GM23338 (cell line): ENCODE measurements at regions not wholly inside any gene's neighbourhood (a gene's known extent, or its start where the extent isn't known, plus 50 kb on each side); places are given as distances from the start of the nearest gene placed in this dataset.

Experiments used
- ATAC-seq: fragments of 200-7000 bp; cut with Tn5 transposase; 3 replicates; pipeline ENCODE4 v1.9.1; 2020
- DNase-seq: peaks from one replicate; pipeline ENCODE4 v3.0.0-alpha.2; 2015; ENCODE audit warnings: low spot score
- H2AFZ ChIP-seq: fragments of 200-600 bp; sonication (generic); 2 replicates; pipeline ENCODE4 v1.8.0; 2016; ENCODE audit warnings: antibody characterized with exemption, mild to moderate bottlenecking, moderate library complexity
- H3F3A ChIP-seq: fragments of 200-600 bp; sonication (generic); replicated peaks from 2 replicates; pipeline ENCODE4 v1.8.0; 2017; ENCODE audit warnings: antibody characterized with exemption, mixed run types, low read depth
- H3K27ac ChIP-seq: fragments of 200-600 bp; sonication (generic); 2 replicates; pipeline ENCODE4 v1.6.1; 2016; ENCODE audit warnings: low read depth
- H3K27me3 ChIP-seq: fragments of 200-600 bp; sonication (generic); 2 replicates; pipeline ENCODE4 v1.8.0; 2016; ENCODE audit warnings: mild to moderate bottlenecking, mixed run types, moderate library complexity; ENCODE audit not compliant: insufficient read depth
- H3K36me3 ChIP-seq: fragments of 200-600 bp; sonication (generic); 2 replicates; pipeline ENCODE4 v1.8.0; 2016; ENCODE audit warnings: mild to moderate bottlenecking; ENCODE audit not compliant: insufficient read depth
- H3K4me1 ChIP-seq: fragments of 200-600 bp; sonication (generic); 2 replicates; pipeline ENCODE4 v1.8.0; 2016; ENCODE audit warnings: mild to moderate bottlenecking, moderate library complexity; ENCODE audit not compliant: insufficient read depth
- H3K4me2 ChIP-seq: fragments of 200-600 bp; sonication (generic); 2 replicates; pipeline ENCODE4 v1.7.1; 2017; ENCODE audit warnings: mixed run types
- H3K4me3 ChIP-seq: fragments of 200-600 bp; sonication (generic); 2 replicates; pipeline ENCODE4 v1.6.1; 2016; ENCODE audit warnings: mixed run types
- H3K79me2 ChIP-seq: fragments of 200-600 bp; sonication (generic); replicated peaks from 2 replicates; pipeline ENCODE4 v1.8.0; 2017; ENCODE audit warnings: mild to moderate bottlenecking; ENCODE audit not compliant: insufficient read depth
- H3K9me2 ChIP-seq: fragments of 200-600 bp; sonication (generic); 2 replicates; pipeline ENCODE4 v1.8.0; 2017; ENCODE audit not compliant: insufficient read depth
- H4K20me1 ChIP-seq: fragments of 200-600 bp; sonication (generic); replicated peaks from 2 replicates; pipeline ENCODE4 v1.8.0; 2017; ENCODE audit warnings: mild to moderate bottlenecking; ENCODE audit not compliant: insufficient read depth
- H3K27ac Mint-ChIP-seq: 2 replicates; pipeline ENCODE4 v1.8.0; 2020; ENCODE audit warnings: inconsistent platforms, mild to moderate bottlenecking, moderate library complexity, mixed read lengths
- H3K27me3 Mint-ChIP-seq: 3 replicates; pipeline ENCODE4 v1.8.0; 2022; ENCODE audit warnings: low read depth, mild to moderate bottlenecking, moderate library complexity, mixed read lengths, inconsistent platforms; ENCODE audit not compliant: insufficient read depth, poor library complexity
- H3K36me3 Mint-ChIP-seq: 3 replicates; pipeline ENCODE4 v1.8.0; 2021; ENCODE audit warnings: low read depth, mild to moderate bottlenecking, inconsistent platforms, moderate library complexity, mixed read lengths
- H3K4me1 Mint-ChIP-seq: 3 replicates; pipeline ENCODE4 v1.8.0; 2020; ENCODE audit warnings: mild to moderate bottlenecking, inconsistent platforms, mixed read lengths
- H3K4me3 Mint-ChIP-seq: 3 replicates; pipeline ENCODE4 v1.8.0; 2021; ENCODE audit warnings: moderate library complexity, mild to moderate bottlenecking, inconsistent platforms, mixed read lengths
- H3K9me3 Mint-ChIP-seq: 3 replicates; pipeline ENCODE4 v1.8.0; 2020; ENCODE audit warnings: moderate library complexity, mild to moderate bottlenecking, inconsistent platforms, mixed read lengths
- CREB1 ChIP-seq: fragments of 250-450 bp; sonication (Bioruptor Pico); IDR thresholded peaks from 2 replicates; pipeline ENCODE4 v1.5.0; 2020; ENCODE audit warnings: low read depth, mild to moderate bottlenecking, moderate library complexity
- CTCF ChIP-seq, 2 experiments: fragments of 200-600 bp in 1 of 2; sonication (generic) in 1 of 2; conservative IDR thresholded peaks; 2 replicates each; pipeline versions ENCODE4 v1.5.1 to v1.6.1; 2016 to 2017; ENCODE audit warnings: antibody characterized with exemption in 2 of 2, low read depth in 2 of 2, mild to moderate bottlenecking in 2 of 2, moderate library complexity in 1 of 2
- ETS1 ChIP-seq: IDR thresholded peaks from 2 replicates; pipeline ENCODE4 v1.6.1; 2016; ENCODE audit warnings: antibody characterized with exemption
- EZH2 ChIP-seq: fragments of 200-600 bp; sonication (generic); IDR thresholded peaks from one replicate; pipeline ENCODE4 v1.8.0; 2017; ENCODE audit warnings: antibody characterized with exemption, mild to moderate bottlenecking, low read depth; ENCODE audit not compliant: unreplicated experiment
- JUNB ChIP-seq: IDR thresholded peaks from one replicate; pipeline ENCODE4 v1.6.1; 2016; ENCODE audit warnings: antibody characterized with exemption; ENCODE audit not compliant: unreplicated experiment
- NANOG ChIP-seq: IDR thresholded peaks from 2 replicates; pipeline ENCODE4 v1.6.1; 2016; ENCODE audit warnings: antibody characterized with exemption, borderline replicate concordance
- POLR2AphosphoS5 ChIP-seq: IDR thresholded peaks from 2 replicates; pipeline ENCODE4 v1.6.1; 2016; ENCODE audit warnings: antibody characterized with exemption, low read depth
- REST ChIP-seq: IDR thresholded peaks from one replicate; pipeline ENCODE4 v1.6.1; 2018; ENCODE audit warnings: antibody characterized with exemption; ENCODE audit not compliant: unreplicated experiment
- STAT1 ChIP-seq: IDR thresholded peaks from one replicate; pipeline ENCODE4 v1.6.1; 2016; ENCODE audit warnings: antibody characterized with exemption; ENCODE audit not compliant: unreplicated experiment
- ZNF331 ChIP-seq: fragments of 250-450 bp; sonication (Bioruptor Pico); IDR thresholded peaks from 2 replicates; pipeline ENCODE4 v1.5.0; 2020; ENCODE audit warnings: low read depth, mild to moderate bottlenecking, moderate library complexity

GRCh38 chr9:134233022-134233421 lies 68.7 kb upstream of the RNU6ATAC start:
- no peak overlapping the region for H3K4me3 ChIP-seq
- no peak overlapping the region for H3K27ac ChIP-seq
- no peaks in the 10 kb centered on the region for H3K79me2 ChIP-seq
- Mint-ChIP-seq H3K27me3 (peaks cover 2% of the 10 kb centered on the region), H3K27ac (no peak overlapping the region), H3K36me3 (no peaks in the 10 kb centered on the region), H3K4me1 (no peaks in the 10 kb centered on the region), H3K9me3 (no peaks in the 10 kb centered on the region), H3K4me3 (no peak overlapping the region)
- no peak overlapping the region for H3K4me2 ChIP-seq
- H2AFZ ChIP-seq: no peak overlapping the region
- DNase-seq (no peak), ATAC-seq (no peak)
- TF ChIP-seq CREB1 (CRISPR knock-in tag): no peak
- TF ChIP-seq JUNB: no peak
- TF ChIP-seq REST: no peak
- TF ChIP-seq POLR2AphosphoS5: no peak
- TF ChIP-seq ZNF331 (CRISPR knock-in tag): no peak
- no peak for TF ChIP-seq EZH2
- H3K9me2 ChIP-seq: no peaks in the 10 kb centered on the region
- no peaks in the 10 kb centered on the region for H3K36me3 ChIP-seq
- no peaks in the 10 kb centered on the region for H3K4me1 ChIP-seq
- H3F3A ChIP-seq: no peaks in the 10 kb centered on the region
- no peaks in the 10 kb centered on the region for H3K27me3 ChIP-seq
- no peaks in the 10 kb centered on the region for H4K20me1 ChIP-seq

GRCh38 chr9:134234001-134234660 lies 69.8 kb upstream of the RNU6ATAC start:
- no peak overlapping the region for H3K4me3 ChIP-seq
- Mint-ChIP-seq H3K9me3 (no peaks in the 10 kb centered on the region), H3K4me1 (no peaks in the 10 kb centered on the region), H3K4me3 (no peak overlapping the region), H3K27ac (no peak overlapping the region), H3K36me3 (no peaks in the 10 kb centered on the region), H3K27me3 (peaks cover 2% of the 10 kb centered on the region)
- H3K9me2 ChIP-seq: no peaks in the 10 kb centered on the region
- no peaks in the 10 kb centered on the region for H3F3A ChIP-seq
- no peaks in the 10 kb centered on the region for H3K4me1 ChIP-seq
- H3K4me2 ChIP-seq: no peak overlapping the region
- H3K27me3 ChIP-seq: no peaks in the 10 kb centered on the region
- H3K27ac ChIP-seq: no peak overlapping the region
- no peaks in the 10 kb centered on the region for H4K20me1 ChIP-seq
- H3K79me2 ChIP-seq: no peaks in the 10 kb centered on the region
- peak; percentile 23 for ATAC-seq
- H2AFZ ChIP-seq: no peak overlapping the region
- no peak for DNase-seq
- no peaks in the 10 kb centered on the region for H3K36me3 ChIP-seq
- TF ChIP-seq ETS1 (no peak), POLR2AphosphoS5 (no peak), CTCF (conservative IDR thresholded peaks at IDR 0.05; ENCODE audit: low read depth in 2 of 2) (no peak), NANOG (no peak), STAT1 (no peak), ZNF331 (CRISPR knock-in tag) (no peak), JUNB (no peak), EZH2 (no peak)
